Omental fat pad (tissue), 3 donors: ENCODE measurements at regions not wholly inside any gene's neighbourhood (a gene's known extent, or its start where the extent isn't known, plus 50 kb on each side); places are given as distances from the start of the nearest gene placed in this dataset.
"Not testable (repeated sequence)": the region's sequence is repeated elsewhere in the genome, so short reads cannot be mapped to it uniquely, and the experiment has no call there.

ENCODE experiments used
- ATAC-seq: fragments of 150-250 bp; one replicate; pipeline ENCODE4 v1.9.1; 2016; ENCODE audit warnings: mild to moderate bottlenecking, moderate library complexity; ENCODE audit not compliant: low FRiP score
- DNase-seq: peaks from one replicate; pipeline ENCODE4 v3.0.0-alpha.2; 2019; ENCODE audit warnings: low spot score
- TF ChIP-seq, protein P1 (sequence below), 3 donors: fragments of 450-650 bp; IDR thresholded peaks; one replicate each; pipeline ENCODE4 v1.5.1; 2016 to 2017; ENCODE audit warnings: antibody characterized with exemption in 3 of 3, mild to moderate bottlenecking in 3 of 3, moderate library complexity in 2 of 3

GRCh38 chr7:51617686-51618085 is 301.1 kb upstream of the COBL start:
- no peak for ATAC-seq
- no peak for DNase-seq
- TF ChIP-seq, protein P1, sequence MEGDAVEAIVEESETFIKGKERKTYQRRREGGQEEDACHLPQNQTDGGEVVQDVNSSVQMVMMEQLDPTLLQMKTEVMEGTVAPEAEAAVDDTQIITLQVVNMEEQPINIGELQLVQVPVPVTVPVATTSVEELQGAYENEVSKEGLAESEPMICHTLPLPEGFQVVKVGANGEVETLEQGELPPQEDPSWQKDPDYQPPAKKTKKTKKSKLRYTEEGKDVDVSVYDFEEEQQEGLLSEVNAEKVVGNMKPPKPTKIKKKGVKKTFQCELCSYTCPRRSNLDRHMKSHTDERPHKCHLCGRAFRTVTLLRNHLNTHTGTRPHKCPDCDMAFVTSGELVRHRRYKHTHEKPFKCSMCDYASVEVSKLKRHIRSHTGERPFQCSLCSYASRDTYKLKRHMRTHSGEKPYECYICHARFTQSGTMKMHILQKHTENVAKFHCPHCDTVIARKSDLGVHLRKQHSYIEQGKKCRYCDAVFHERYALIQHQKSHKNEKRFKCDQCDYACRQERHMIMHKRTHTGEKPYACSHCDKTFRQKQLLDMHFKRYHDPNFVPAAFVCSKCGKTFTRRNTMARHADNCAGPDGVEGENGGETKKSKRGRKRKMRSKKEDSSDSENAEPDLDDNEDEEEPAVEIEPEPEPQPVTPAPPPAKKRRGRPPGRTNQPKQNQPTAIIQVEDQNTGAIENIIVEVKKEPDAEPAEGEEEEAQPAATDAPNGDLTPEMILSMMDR (IDR thresholded peaks at IDR 0.05), result no peak

- ATAC-seq, result no peak
- TF ChIP-seq, protein P1 (IDR thresholded peaks at IDR 0.05), result no peak
- no peak for DNase-seq
Observed at GRCh38 chr7:51613911-51614357, 297.3 kb upstream of the COBL start.

DNA sequence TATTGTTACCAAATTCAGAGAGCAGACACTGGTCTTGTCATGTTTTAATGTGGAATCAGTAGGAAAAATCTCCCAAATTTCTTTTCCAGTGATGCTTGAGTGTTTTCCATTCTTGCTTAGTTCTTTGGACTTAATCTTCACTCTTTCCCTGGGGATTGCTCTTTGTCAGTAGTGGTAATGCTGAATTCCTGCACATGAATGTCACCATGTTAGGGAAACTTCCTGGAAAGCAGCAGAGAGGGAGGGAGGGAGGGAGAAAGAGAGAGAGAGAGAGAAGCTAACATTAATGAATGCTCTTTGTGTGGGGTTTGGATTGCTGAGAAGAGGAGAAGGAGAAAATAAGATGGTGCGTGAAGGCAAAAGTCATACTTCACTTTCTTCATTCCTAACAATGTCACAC is 295.3 kb upstream of the COBL start:
- DNase-seq, result no peak
- TF ChIP-seq, protein P1 (IDR thresholded peaks at IDR 0.05), result no peak
- no peak for ATAC-seq

DNA sequence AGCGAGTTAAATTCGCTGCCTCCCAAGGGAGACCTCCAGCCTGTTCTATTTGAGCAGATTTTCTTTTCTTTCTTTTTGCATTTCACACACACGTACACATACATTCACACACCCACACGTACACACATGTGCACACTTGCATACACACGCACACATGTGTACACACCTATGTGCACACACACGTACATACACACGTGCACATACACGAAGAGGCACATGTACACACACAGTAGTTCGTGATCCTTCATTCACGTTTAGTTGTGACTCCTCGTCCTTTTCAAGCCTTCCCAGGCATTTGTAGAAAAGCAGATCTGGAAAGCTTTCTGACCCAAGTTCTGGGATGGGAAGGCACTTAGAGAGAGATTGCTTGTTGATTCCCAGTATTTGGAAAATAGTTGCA is 290.8 kb upstream of the COBL start:
- TF ChIP-seq, protein P1 (IDR thresholded peaks at IDR 0.05), result no peak
- ATAC-seq (no peak), DNase-seq (no peak)

DNA sequence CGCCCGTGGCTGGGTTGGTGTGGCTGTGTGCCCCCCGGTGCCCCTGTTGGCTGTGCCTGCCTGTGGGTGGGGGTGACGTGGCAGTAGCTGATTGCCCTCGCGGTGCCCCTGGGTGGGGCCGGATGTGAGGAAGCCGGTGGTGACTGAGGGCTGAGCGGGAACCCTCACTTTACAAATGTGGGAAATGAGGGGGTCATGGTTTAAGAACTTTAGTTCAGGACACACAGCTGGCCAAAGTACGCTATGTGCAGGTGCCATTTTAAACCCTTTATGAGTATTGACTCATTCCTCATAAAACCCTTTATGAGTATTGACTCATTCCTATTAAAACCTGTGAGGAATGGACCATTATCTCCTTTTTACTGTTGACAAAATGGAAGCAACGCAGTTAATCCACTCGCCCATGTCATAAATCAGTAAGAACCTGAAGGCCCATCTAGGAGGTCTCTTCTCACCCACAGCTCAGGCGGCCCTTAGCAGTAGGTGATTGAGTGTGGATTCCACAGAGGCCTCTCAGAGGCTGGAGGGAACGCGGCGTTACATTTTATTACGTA is 290.1 kb upstream of the COBL start:
- TF ChIP-seq, protein P1 (IDR thresholded peaks at IDR 0.05), result no peak
- DNase-seq (no peak), ATAC-seq (no peak)

DNA sequence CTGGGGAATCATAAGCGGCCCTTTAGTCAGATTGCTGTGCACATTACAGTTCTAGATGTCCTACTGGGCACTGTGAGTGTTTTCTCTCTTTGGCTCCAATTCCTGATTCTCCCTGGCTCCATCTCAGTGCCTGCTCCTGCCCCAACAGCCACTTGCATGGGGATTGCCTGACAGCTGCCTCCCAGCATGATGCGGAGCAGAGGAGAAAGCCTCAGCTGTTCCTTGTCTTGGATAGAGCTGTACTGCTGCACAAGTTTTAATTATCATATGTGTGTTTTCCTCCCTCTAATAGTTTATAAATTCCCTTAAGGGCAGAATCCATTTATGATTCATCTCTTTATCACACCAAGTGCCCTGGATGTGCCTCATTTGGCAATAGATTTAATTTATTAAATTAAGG is 285.8 kb upstream of the COBL start:
- DNase-seq, result no peak
- no peak for ATAC-seq
- TF ChIP-seq, protein P1 (IDR thresholded peaks at IDR 0.05), result no peak

GRCh38 chr7:51601461-51601860 is 284.9 kb upstream of the COBL start:
- no peak for ATAC-seq
- TF ChIP-seq, protein P1 (IDR thresholded peaks at IDR 0.05), result no peak
- DNase-seq, result no peak

GRCh38 chr7:51599935-51600334 is 283.3 kb upstream of the COBL start:
- not testable (repeated sequence) for DNase-seq, ATAC-seq
